SK-N-SH (cell line): ENCODE measurements at regions not wholly inside any gene's neighbourhood (a gene's known extent, or its start where the extent isn't known, plus 50 kb on each side); places are given as distances from the start of the nearest gene placed in this dataset.

Experiments
- CTCF ChIA-PET: fragments of 300-600, 350-600 bp; formaldehyde crosslinking; extraction: SDS; loops from one replicate; lab custom pipeline; 2021; lab: Yijun Ruan, JAX
- POLR2A ChIA-PET: fragments of 350-600 bp; sonication (Branson Sonifier 250); formaldehyde crosslinking; extraction: SDS; loops from one replicate; lab custom pipeline; 2020; ENCODE audit warnings: antibody characterized with exemption, inconsistent platforms; lab: Yijun Ruan, JAX
- DNase-seq: peaks from one replicate; pipeline ENCODE4 v3.0.0; 2012
- H2AFZ ChIP-seq: fragments of 200-600 bp; sonication (generic); 2 replicates; pipeline ENCODE4 v1.8.1; 2016; ENCODE audit warnings: antibody characterized with exemption, mild to moderate bottlenecking, low read depth
- H3F3A ChIP-seq: fragments of 200-600 bp; sonication (generic); replicated peaks from 2 replicates; pipeline ENCODE3; 2016; ENCODE audit warnings: antibody characterized with exemption, mild to moderate bottlenecking; ENCODE audit not compliant: insufficient read depth
- H3K27ac ChIP-seq, 2 experiments: fragments of 200-500 bp in 1 of 2; fragments of 200-600 bp in 1 of 2; sonication (Bioruptor generic) in 1 of 2; sonication (generic), shearing (Covaris generic) in 1 of 2; 2 replicates each; pipeline versions ENCODE4 v1.5.1 to v1.6.1; 2014 to 2016; ENCODE audit warnings: low read depth in 2 of 2, inconsistent platforms in 1 of 2, low read length in 1 of 2, mild to moderate bottlenecking in 1 of 2, mixed read lengths in 1 of 2
- H3K27me3 ChIP-seq: fragments of 200-600 bp; sonication (generic), shearing (Covaris generic); 2 replicates; pipeline ENCODE4 v1.6.1; 2016; ENCODE audit warnings: mixed run types; ENCODE audit not compliant: insufficient read depth
- H3K36me3 ChIP-seq, 2 experiments: fragments of 200-500 bp in 1 of 2; fragments of 200-600 bp in 1 of 2; sonication (Bioruptor generic) in 1 of 2; sonication (generic) in 1 of 2; replicated peaks in 1 of 2; 2 replicates each; pipeline versions ENCODE3 to v1.5.1; 2014 to 2016; ENCODE audit warnings: low read length in 1 of 2, mild to moderate bottlenecking in 1 of 2; ENCODE audit not compliant: insufficient read depth in 2 of 2, control insufficient read depth in 1 of 2
- H3K4me1 ChIP-seq, 2 experiments: fragments of 200-500 bp in 1 of 2; fragments of 200-600 bp in 1 of 2; sonication (Bioruptor generic) in 1 of 2; sonication (generic), shearing (Covaris generic) in 1 of 2; 2 replicates each; pipeline versions ENCODE4 v1.5.1 to v1.6.1; 2014 to 2016; ENCODE audit warnings: low read depth in 1 of 2, low read length in 1 of 2, mixed run types in 1 of 2; ENCODE audit not compliant: insufficient read depth in 2 of 2, control insufficient read depth in 1 of 2
- H3K4me2 ChIP-seq: fragments of 200-600 bp; sonication (generic), shearing (Covaris generic); 2 replicates; pipeline ENCODE4 v1.6.1; 2017; ENCODE audit warnings: mixed run types
- H3K4me3 ChIP-seq, 2 experiments: fragments of 200-500 bp in 1 of 2; fragments of 200-600 bp in 1 of 2; sonication (Bioruptor generic) in 1 of 2; sonication (generic), shearing (Covaris generic) in 1 of 2; 2 replicates each; pipeline versions ENCODE4 v1.5.1 to v1.8.1; 2014 to 2016; ENCODE audit warnings: low read depth in 2 of 2, inconsistent platforms in 1 of 2, low read length in 1 of 2, mild to moderate bottlenecking in 1 of 2, mixed read lengths in 1 of 2, moderate library complexity in 1 of 2
- H3K79me2 ChIP-seq: fragments of 200-600 bp; sonication (generic); 2 replicates; pipeline ENCODE4 v1.8.1; 2017; ENCODE audit warnings: mild to moderate bottlenecking; ENCODE audit not compliant: insufficient read depth
- H3K9ac ChIP-seq: fragments of 200-600 bp; sonication (generic); 2 replicates; pipeline ENCODE4 v1.6.1; 2017; ENCODE audit warnings: mixed run types
- H3K9me2 ChIP-seq: fragments of 200-600 bp; sonication (generic); 2 replicates; pipeline ENCODE4 v1.6.1; 2017; ENCODE audit warnings: mixed run types
- H3K9me3 ChIP-seq: fragments of 200-600 bp; sonication (generic); 2 replicates; pipeline ENCODE4 v1.6.1; 2017; ENCODE audit warnings: mixed run types, mild to moderate bottlenecking, moderate library complexity
- H4K20me1 ChIP-seq: fragments of 200-600 bp; sonication (generic); 2 replicates; pipeline ENCODE4 v1.6.1; 2017; ENCODE audit warnings: mild to moderate bottlenecking, mixed run types; ENCODE audit not compliant: insufficient read depth
- CTCF ChIP-seq: fragments of 200-600 bp; sonication (generic); IDR thresholded peaks from 2 replicates; pipeline ENCODE4 v1.6.1; 2017; ENCODE audit warnings: antibody characterized with exemption, mild to moderate bottlenecking, moderate library complexity
- ELF1 ChIP-seq: IDR thresholded peaks from 2 replicates; pipeline ENCODE4 v1.4.0; 2012
- EP300 ChIP-seq, 2 experiments: IDR thresholded peaks; 2 replicates each; pipeline versions ENCODE4 v1.4.0 to v1.6.1; 2012; ENCODE audit warnings: borderline replicate concordance in 1 of 2, low read depth in 1 of 2, low read length in 1 of 2
- FOSL2 ChIP-seq: IDR thresholded peaks from 2 replicates; pipeline ENCODE4 v1.4.0; 2012; ENCODE audit warnings: low read depth, mild to moderate bottlenecking, moderate library complexity, borderline replicate concordance
- FOXM1 ChIP-seq: IDR thresholded peaks from 2 replicates; pipeline ENCODE4 v1.4.0; 2012; ENCODE audit warnings: low read depth, mild to moderate bottlenecking
- IRF3 ChIP-seq: fragments of 150-350 bp; IDR thresholded peaks from 2 replicates; pipeline ENCODE4 v1.6.1; 2016; ENCODE audit warnings: mild to moderate bottlenecking, low read depth, low read length
- NFIC ChIP-seq: IDR thresholded peaks from 2 replicates; pipeline ENCODE4 v1.4.0; 2012; ENCODE audit warnings: borderline replicate concordance
- NRF1 ChIP-seq: IDR thresholded peaks from 2 replicates; pipeline ENCODE4 v1.6.1; 2012; ENCODE audit warnings: low read depth, mild to moderate bottlenecking, low read length
- RCOR1 ChIP-seq: fragments of 150-350 bp; IDR thresholded peaks from 2 replicates; pipeline ENCODE4 v1.6.1; 2017; ENCODE audit warnings: antibody characterized with exemption, low read length
- REST ChIP-seq: IDR thresholded peaks from 2 replicates; pipeline ENCODE4 v1.6.1; 2012; ENCODE audit warnings: mild to moderate bottlenecking, low read depth, low read length, moderate library complexity
- RFX5 ChIP-seq: IDR thresholded peaks from 2 replicates; pipeline ENCODE4 v1.6.1; 2012; ENCODE audit warnings: mild to moderate bottlenecking, improper control_type of control experiment, low read length
- RXRA ChIP-seq: IDR thresholded peaks from 2 replicates; pipeline ENCODE4 v1.4.0; 2012; ENCODE audit warnings: low read depth, mild to moderate bottlenecking, borderline replicate concordance
- SIN3A ChIP-seq: IDR thresholded peaks from 2 replicates; pipeline ENCODE4 v1.6.1; 2012; ENCODE audit warnings: low read depth, mild to moderate bottlenecking, low read length, moderate library complexity, borderline replicate concordance
- TAF1 ChIP-seq: IDR thresholded peaks from 2 replicates; pipeline ENCODE4 v1.6.1; 2012; ENCODE audit warnings: low read depth, mild to moderate bottlenecking, low read length, moderate library complexity, borderline replicate concordance
- TEAD4 ChIP-seq: IDR thresholded peaks from 2 replicates; pipeline ENCODE4 v1.4.0; 2012; ENCODE audit warnings: mild to moderate bottlenecking, borderline replicate concordance; ENCODE audit not compliant: insufficient read depth
- USF1 ChIP-seq: IDR thresholded peaks from 2 replicates; pipeline ENCODE4 v1.4.0; 2012; ENCODE audit warnings: low read depth, borderline replicate concordance
- ZBTB33 ChIP-seq: IDR thresholded peaks from 2 replicates; pipeline ENCODE4 v1.4.0; 2012; ENCODE audit warnings: low read depth, borderline replicate concordance
- WGBS: methylation state at CpG from one replicate; pipeline ENCODE4 v1.1.6; 2017; ENCODE audit warnings: low lambda C conversion rate; 5-methylcytosine and 5-hydroxymethylcytosine counted together

GRCh38 chr16:16973707-16974591, 496.8 kb downstream of the XYLT1 start:
- Histone ChIP-seq H3K4me1 (no peaks in the 10 kb centered on the region), H2AFZ (no peak overlapping the region), H3K36me3 (no peaks in the 10 kb centered on the region), H3F3A (no peaks in the 10 kb centered on the region), H4K20me1 (no peaks in the 10 kb centered on the region), H3K27me3 (no peaks in the 10 kb centered on the region), H3K27ac (no peak overlapping the region), H3K4me3 (no peak overlapping the region), H3K9me3 (no peaks in the 10 kb centered on the region), H3K79me2 (no peaks in the 10 kb centered on the region), H3K4me2 (no peak overlapping the region), H3K9ac (no peak overlapping the region), H3K9me2 (no peaks in the 10 kb centered on the region)
- DNase-seq = no peak
- no peak for TF ChIP-seq RXRA
- no peak for TF ChIP-seq ELF1
- 31% methylated on average over 10 of the region's 10 CpGs for WGBS
- CTCF ChIA-PET = interaction anchor here (1.3 kb wide), 1 partner anchor 11 kb away, joined by 3 read pairs; no protein-coding TSS in a partner anchor
- POLR2A ChIA-PET = no interaction called here

- Histone ChIP-seq H3K9me2 (no peaks in the 10 kb centered on the region), H3K4me3 (no peak overlapping the region), H3K4me1 (no peaks in the 10 kb centered on the region), H3K9me3 (no peaks in the 10 kb centered on the region), H3K27ac (no peak overlapping the region), H4K20me1 (no peaks in the 10 kb centered on the region), H3K9ac (no peak overlapping the region), H3K4me2 (no peak overlapping the region), H3K36me3 (no peaks in the 10 kb centered on the region), H3K27me3 (no peaks in the 10 kb centered on the region), H3F3A (no peaks in the 10 kb centered on the region), H3K79me2 (no peaks in the 10 kb centered on the region), H2AFZ (no peak overlapping the region)
- CTCF ChIA-PET = no interaction called here
- no peak for DNase-seq
- 32% methylated on average over 4 of the region's 4 CpGs for WGBS
- POLR2A ChIA-PET = no interaction called here
- TF ChIP-seq IRF3 = no peak
- no peak for TF ChIP-seq ELF1
- no peak for TF ChIP-seq ZBTB33
- TF ChIP-seq CTCF = no peak
- no peak for TF ChIP-seq EP300 (IDR thresholded peaks at IDR 0.05; ENCODE audit: borderline replicate concordance in 1 of 2, low read depth in 1 of 2, low read length in 1 of 2)
- no peak for TF ChIP-seq TEAD4
- no peak for TF ChIP-seq NFIC
- TF ChIP-seq SIN3A = no peak
- TF ChIP-seq FOSL2 = no peak
- no peak for TF ChIP-seq USF1
- no peak for TF ChIP-seq REST
- TF ChIP-seq FOXM1 = no peak
- TF ChIP-seq RFX5 = no peak
- no peak for TF ChIP-seq RCOR1
- TF ChIP-seq TAF1 = no peak
- no peak for TF ChIP-seq NRF1
Observed at GRCh38 chr16:16982614-16983013, 488.1 kb downstream of the XYLT1 start.
